Progenitor cell of endocrine pancreas (in vitro differentiated cells): ENCODE measurements at regions not wholly inside any gene's neighbourhood (a gene's known extent, or its start where the extent isn't known, plus 50 kb on each side); places are given as distances from the start of the nearest gene placed in this dataset.
"Not testable (repeated sequence)": the region's sequence is repeated elsewhere in the genome, so short reads cannot be mapped to it uniquely, and the experiment has no call there.

ENCODE experiments used
- DNase-seq: peaks from one replicate; pipeline ENCODE4 v3.0.0; 2021; ENCODE audit warnings: low spot score; ENCODE audit not compliant: unreplicated experiment
- H3K27ac Mint-ChIP-seq: 2 replicates; pipeline ENCODE4 v1.8.0; 2021; ENCODE audit warnings: mild to moderate bottlenecking, moderate library complexity, mixed read lengths
- H3K27me3 Mint-ChIP-seq: 2 replicates; pipeline ENCODE4 v1.8.0; 2021; ENCODE audit warnings: mixed read lengths
- H3K36me3 Mint-ChIP-seq: 2 replicates; pipeline ENCODE4 v1.8.0; 2022; ENCODE audit warnings: mixed read lengths; ENCODE audit not compliant: insufficient read depth
- H3K4me1 Mint-ChIP-seq: 2 replicates; pipeline ENCODE4 v1.8.0; 2021; ENCODE audit warnings: low read depth, mixed read lengths
- H3K4me3 Mint-ChIP-seq: 2 replicates; pipeline ENCODE4 v1.8.0; 2021; ENCODE audit warnings: low read depth, mild to moderate bottlenecking, moderate library complexity, mixed read lengths
- H3K9me3 Mint-ChIP-seq: 2 replicates; pipeline ENCODE4 v1.8.0; 2021; ENCODE audit warnings: low read depth, mixed read lengths
- TF ChIP-seq, protein P1 (sequence below): fragments of 200-600 bp; sonication (generic); IDR thresholded peaks from one replicate; pipeline ENCODE4 v1.5.0; 2021; ENCODE audit warnings: antibody characterized with exemption, mild to moderate bottlenecking; ENCODE audit not compliant: unreplicated experiment

DNA sequence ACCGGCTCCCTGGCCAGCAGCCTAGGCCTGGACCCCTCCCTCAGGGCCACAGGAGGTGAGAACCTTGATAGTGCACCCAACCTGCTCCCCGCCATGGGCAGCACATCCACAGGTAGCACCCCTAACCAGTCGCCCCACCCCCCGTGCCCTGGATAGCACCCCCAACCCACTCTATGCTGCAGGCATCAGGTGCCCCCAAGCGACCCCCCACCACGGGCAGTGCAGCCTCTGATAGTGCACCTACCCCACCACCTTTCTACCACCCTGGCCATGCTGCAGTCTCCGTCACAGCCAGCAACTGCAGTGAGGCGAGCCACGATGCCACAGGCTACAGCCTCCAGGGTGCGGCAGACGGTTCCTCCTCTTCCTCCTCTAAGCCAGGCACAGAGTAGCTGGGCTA is 55.6 kb downstream of the SOWAHC start:
- H3K9me3 Mint-ChIP-seq: no peaks in the 10 kb centered on the region
- no peak overlapping the region for H3K4me3 Mint-ChIP-seq
- H3K4me1 Mint-ChIP-seq: peaks cover 2% of the 10 kb centered on the region

DNA sequence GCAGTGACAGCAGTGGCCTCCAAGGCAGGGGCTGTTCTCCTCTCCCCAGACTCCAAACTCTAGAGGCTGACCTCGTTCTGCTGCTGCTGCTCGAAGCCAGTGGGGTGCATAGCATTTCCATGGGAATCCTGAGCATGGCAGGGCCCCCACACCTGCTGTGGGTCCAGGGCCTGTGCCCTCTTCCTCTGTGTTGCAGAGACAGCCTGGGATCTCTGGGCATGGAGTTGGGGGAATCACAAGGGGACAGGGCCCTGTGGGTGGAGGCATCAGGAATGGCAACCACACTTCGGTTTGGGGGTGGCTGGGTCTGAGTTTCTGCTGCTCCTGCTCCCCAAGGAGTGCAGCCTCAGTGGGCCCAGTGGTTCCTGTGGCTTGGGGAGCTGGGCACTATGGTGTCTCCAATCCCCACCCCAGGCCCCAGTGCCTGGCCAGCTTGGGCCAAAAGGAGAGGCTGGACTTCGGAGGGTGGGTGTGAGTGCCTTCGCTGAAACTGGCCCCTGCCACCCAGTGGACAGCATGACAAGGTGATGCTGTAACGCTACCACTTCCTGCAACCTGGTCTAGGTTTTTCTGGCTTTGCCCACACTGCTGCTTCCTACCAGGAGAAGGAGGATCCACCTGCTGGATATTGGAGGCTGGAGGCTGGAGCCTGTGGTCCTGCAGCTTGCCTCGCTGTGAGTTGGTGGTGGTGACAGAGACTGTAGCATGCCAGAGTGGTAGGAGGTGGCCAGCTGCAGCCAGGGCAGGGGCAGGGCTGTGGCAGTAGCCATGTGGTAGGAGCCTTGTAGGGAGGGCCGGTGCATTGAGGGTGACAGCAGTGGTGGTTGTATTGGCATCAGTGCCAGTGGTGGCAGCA is 56.6 kb downstream of the SOWAHC start:
- TF ChIP-seq, protein P1, sequence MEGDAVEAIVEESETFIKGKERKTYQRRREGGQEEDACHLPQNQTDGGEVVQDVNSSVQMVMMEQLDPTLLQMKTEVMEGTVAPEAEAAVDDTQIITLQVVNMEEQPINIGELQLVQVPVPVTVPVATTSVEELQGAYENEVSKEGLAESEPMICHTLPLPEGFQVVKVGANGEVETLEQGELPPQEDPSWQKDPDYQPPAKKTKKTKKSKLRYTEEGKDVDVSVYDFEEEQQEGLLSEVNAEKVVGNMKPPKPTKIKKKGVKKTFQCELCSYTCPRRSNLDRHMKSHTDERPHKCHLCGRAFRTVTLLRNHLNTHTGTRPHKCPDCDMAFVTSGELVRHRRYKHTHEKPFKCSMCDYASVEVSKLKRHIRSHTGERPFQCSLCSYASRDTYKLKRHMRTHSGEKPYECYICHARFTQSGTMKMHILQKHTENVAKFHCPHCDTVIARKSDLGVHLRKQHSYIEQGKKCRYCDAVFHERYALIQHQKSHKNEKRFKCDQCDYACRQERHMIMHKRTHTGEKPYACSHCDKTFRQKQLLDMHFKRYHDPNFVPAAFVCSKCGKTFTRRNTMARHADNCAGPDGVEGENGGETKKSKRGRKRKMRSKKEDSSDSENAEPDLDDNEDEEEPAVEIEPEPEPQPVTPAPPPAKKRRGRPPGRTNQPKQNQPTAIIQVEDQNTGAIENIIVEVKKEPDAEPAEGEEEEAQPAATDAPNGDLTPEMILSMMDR: no peak
- DNase-seq: no peak
- Mint-ChIP-seq H3K27ac (no peak overlapping the region), H3K4me3 (no peak overlapping the region), H3K9me3 (no peaks in the 10 kb centered on the region), H3K27me3 (peaks cover 3% of the 10 kb centered on the region), H3K4me1 (peaks cover 9% of the 10 kb centered on the region), H3K36me3 (no peaks in the 10 kb centered on the region)

More for the DNA sequence above, 55.6 kb downstream of the SOWAHC start:
- no peaks in the 10 kb centered on the region for H3K36me3 Mint-ChIP-seq
- TF ChIP-seq, protein P1: no peak
- H3K27ac Mint-ChIP-seq: no peak overlapping the region
- DNase-seq: no peak
- peaks cover 3% of the 10 kb centered on the region for H3K27me3 Mint-ChIP-seq

DNA sequence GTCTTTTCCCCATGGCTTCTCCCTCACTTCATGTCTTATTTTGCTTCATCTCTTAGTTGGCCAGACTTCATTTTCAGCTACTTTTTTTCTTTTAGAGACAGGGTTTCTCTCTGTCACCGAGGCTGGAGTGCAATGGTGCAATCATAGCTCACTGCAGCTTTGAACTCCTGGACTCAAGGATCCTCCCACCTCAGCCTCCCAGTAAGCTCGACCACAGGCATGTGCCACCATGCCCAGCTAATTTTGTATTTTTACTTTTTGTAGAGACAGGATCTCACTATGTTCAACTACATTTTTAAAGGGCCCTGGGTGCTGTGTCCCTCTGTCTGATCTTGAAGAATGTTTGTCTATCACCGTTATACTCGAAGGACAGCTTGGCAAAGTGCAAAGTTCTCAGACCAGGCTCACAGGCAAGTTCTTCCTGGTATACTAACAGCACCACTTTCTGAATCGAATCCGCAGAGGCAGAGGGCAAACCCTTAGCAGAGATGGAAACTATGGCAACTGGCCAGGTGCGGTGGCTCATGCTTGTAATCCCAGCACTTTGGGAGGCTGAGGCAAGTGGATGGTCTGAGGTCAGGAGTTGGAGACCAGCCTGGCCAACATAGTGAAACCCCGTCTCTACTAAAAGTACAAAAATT is 60.9 kb downstream of the SOWAHC start:
- Mint-ChIP-seq H3K27ac (no peak overlapping the region), H3K27me3 (no peaks in the 10 kb centered on the region), H3K4me3 (no peak overlapping the region), H3K36me3 (no peaks in the 10 kb centered on the region), H3K9me3 (no peaks in the 10 kb centered on the region), H3K4me1 (peaks cover 50% of the 10 kb centered on the region)
- no peak for DNase-seq
- TF ChIP-seq, protein P1: no peak

DNA sequence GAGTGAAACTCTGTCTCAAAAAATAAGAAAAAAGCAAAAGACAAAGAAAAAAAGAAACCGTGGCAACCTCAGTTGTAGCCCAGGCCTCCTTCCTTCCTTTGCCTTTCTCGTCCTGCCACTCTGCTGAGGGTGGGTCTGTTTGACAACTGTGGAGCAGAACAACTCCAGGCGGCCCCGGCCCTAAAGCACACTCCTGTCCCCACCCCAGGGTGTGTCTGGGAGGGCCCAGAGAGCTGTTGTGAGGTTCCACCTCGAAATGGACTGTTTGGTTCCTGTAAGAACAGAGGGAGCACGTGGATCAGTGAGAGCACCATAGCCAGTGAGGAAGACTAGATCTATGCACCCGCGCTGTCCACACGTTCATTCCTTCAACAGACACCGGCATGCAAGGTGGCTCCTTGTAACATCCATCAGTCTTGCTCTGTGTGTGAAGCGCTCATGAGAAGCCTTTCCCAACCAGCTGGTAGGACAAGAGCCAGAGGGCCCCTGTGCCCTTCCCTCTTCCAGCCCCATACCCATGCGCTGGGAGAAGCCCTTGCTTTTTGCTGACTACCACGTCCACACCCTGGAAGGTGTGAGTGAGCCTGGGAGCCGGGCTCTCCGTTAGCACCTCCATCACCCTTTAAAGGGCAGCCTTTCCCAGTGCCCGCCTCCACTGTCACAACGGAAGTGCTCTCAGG is 61.6 kb downstream of the SOWAHC start:
- TF ChIP-seq, protein P1: no peak
- Mint-ChIP-seq H3K9me3 (no peaks in the 10 kb centered on the region), H3K36me3 (no peaks in the 10 kb centered on the region), H3K4me3 (no peak overlapping the region), H3K27ac (peak overlapping the region; percentile 76), H3K27me3 (no peaks in the 10 kb centered on the region), H3K4me1 (peaks cover 55% of the 10 kb centered on the region)
- no peak for DNase-seq

DNA sequence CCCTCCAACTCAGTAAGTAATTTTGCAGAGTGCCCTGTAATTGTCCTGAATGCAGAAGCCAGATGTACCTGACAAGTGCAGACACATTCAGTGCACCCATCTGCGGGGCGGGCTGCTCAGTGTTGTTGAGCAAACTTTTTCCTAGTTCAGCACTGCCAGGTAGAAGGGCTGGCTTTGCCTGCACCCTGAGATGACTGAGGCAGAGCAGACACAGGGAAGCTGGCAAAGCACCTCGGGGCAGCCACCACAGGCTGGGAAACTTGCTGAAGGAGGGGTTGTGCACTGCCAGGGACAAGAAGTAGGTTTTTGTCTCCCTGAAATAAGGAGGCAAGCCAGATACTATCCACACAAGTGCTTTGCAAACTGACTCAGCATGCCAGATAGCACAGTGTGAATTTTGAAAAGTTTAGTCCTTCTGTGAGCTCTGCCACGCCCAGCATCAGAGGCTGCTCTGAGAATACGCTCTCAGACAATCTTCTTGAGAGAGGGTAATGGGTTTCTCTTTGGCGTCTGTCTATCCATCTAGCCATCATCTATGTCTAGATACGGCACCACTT is 62.3 kb downstream of the SOWAHC start:
- no peaks in the 10 kb centered on the region for H3K36me3 Mint-ChIP-seq
- H3K9me3 Mint-ChIP-seq: no peaks in the 10 kb centered on the region
- no peaks in the 10 kb centered on the region for H3K27me3 Mint-ChIP-seq
- no peak overlapping the region for H3K4me3 Mint-ChIP-seq
- H3K4me1 Mint-ChIP-seq: peaks cover 61% of the 10 kb centered on the region
- no peak for DNase-seq
- TF ChIP-seq, protein P1: no peak
- H3K27ac Mint-ChIP-seq: peak overlapping the region; percentile 76

DNA sequence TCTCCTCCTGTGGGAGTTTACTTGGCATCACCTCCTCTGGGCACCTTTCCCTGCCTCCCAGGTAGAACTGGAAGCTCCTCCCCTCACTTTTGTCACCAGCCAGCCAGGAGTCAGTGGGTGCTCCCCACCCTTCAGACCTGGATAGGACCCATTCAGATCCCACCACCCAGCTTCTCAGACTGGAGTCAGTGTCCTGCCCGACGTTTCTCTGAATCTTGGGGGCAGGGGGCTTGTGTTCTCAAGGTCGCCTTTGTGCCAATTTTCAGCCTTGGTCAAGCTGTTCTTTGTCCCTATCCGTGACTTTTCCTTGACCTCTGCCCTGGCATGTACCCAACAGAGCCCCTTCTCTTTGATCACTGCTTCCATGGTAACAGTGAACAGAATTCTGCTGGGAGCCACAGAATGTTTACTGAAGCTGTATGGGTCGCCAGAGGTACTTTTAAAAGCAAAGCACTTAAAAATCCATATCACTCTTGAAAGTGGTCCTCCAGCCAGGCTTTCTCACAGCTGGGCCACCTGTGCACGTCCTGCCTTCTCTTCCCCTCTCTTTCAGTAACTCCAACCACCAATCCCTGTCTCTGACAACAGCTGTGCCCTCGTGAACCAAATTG is 63.1 kb downstream of the SOWAHC start:
- Mint-ChIP-seq H3K4me3 (peak overlapping the region; percentile 30), H3K27ac (peak overlapping the region; percentile 91), H3K4me1 (peaks cover 61% of the 10 kb centered on the region)
- DNase-seq, H3K9me3 Mint-ChIP-seq, H3K36me3 Mint-ChIP-seq, H3K27me3 Mint-ChIP-seq: not testable (repeated sequence)
